ENCODE measurements at regions not wholly inside any gene's neighbourhood (a gene's known extent, or its start where the extent isn't known, plus 50 kb on each side); places are given as distances from the start of the nearest gene placed in this dataset.

GRCh38 chr21:19692231-19692630, 1288.6 kb upstream of the TMPRSS15 start:
- TF ChIP-seq CTCF (IDR thresholded peaks at IDR 0.05) (no peak), EP300 (IDR thresholded peaks at IDR 0.05) (no peak)

Measured in gastroesophageal sphincter (tissue), 3 donors.